LHCN-M2 (cell line): ENCODE measurements at regions not wholly inside any gene's neighbourhood (a gene's known extent, or its start where the extent isn't known, plus 50 kb on each side); places are given as distances from the start of the nearest gene placed in this dataset.
"Not testable (repeated sequence)": the region's sequence is repeated elsewhere in the genome, so short reads cannot be mapped to it uniquely, and the experiment has no call there.

Source experiments
- DNase-seq: peaks from one replicate; pipeline ENCODE4 v3.0.0-alpha.2; 2012; ENCODE audit warnings: low read depth

DNA sequence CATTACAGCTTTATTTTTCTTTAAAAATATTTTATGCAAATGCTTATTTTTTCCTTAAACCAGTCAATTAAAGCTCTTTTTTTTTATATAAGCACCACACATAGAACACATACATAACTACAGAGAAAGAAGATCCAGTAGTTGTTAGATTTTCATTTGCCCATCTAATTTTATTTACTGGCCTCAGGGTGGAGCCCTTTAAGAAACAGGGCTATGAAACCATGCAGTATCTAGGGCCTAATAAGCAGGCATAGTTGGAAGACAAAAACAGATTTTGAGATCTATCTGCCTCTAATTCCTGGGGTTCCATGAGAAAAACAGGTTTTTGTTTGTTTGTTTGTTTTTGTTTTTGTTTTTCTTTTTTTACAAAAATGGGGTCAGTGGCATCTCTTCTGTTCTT, 120.6 kb downstream of the BCHE start:
- DNase-seq, result no peak

DNA sequence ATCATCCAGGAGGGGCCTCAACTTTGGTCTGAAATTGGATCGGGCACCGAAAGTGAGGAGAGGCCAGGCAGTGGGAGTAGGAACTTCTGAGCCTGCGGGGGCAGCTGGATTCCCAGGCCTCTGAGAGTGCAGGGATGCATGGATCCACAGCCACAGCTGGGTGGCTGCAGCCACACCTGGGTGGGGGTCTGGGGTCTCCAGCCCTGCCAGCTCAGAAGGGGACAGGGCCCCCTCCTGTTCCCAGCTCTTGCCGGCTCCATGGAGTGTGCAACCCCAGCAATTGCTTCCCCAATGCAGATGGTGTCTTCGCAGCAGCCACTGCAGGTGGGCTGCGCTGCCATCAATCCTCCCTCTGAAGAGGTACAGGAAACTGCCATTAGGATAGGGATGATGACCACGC, 123.7 kb downstream of the BCHE start:
- no peak for DNase-seq

DNA sequence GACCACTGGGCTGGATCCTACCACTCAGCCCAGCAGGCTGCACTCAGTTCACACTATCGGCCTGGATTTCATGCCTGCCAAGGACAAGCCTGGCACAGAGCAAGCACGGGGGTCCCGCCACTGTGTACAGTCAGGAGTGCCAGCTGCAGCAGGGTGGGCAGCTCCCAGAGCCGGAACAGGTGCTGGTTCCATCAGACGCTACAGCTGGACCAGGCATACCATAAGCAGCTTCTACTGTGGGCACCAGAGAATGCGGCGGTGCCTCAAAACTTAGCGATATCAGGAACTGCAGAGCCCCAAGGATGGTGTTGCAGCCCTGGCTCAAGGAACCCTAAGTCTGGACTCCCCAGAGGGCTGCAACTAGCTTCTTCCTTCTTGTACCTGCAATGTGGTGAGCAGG, 124.8 kb downstream of the BCHE start:
- no peak for DNase-seq

DNA sequence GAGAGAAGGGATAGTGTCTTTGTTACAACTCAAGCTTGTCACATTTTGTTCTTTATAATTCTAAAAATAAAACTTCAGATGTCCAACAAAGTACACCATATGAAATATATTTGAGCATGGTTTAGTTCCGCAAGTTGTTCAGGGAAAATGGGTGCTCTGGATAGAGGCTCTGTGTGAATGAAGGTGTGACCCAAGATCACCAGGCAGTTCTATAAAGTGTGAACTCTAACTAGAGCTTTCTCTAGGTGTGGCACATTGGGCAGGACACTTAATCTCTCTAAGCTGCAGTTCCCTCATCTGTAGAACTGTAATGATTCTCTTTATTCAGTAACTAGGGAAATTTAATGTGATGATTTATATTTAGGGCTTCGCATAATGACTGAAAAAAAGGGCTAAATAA, 139.3 kb downstream of the BCHE start:
- DNase-seq, result no peak

DNA sequence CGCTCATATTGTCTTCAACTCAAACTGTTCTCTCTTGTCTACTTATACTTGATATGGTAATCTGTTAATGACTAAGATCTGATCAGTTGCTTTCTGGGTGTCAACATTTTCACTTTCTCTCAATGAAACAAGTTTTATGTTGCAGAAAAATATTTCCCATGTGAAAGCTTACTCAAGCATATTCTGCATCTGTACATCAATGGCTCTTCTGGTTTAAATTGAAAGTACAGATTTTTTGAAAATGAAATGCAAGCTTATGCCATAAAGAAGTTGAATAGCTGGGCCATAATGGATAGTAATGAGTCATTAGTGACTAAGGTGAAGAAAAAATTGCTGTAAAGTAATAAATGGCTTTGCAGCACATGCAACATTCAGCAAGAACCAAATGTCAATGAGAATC, 140.7 kb downstream of the BCHE start:
- no peak for DNase-seq

DNA sequence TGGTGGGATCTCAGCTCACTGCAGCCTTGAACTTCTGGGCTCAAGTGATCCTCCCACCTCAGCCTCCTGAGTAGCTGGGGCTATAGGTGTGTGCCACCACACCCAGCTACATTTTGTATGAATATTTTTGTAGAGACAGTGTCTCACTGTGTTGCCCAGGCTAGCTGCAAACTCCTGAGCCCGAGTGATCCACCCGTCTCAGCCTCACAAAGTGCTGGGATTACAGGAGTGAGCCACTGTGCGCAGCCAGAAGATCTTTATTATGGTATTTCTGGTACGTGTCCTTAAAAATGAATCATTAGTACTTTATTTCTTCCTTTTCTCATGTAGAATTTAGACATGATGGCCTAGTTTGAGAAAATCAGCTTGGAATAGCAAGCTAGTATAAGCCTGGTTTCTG, 153.3 kb downstream of the BCHE start:
- no peak for DNase-seq

DNA sequence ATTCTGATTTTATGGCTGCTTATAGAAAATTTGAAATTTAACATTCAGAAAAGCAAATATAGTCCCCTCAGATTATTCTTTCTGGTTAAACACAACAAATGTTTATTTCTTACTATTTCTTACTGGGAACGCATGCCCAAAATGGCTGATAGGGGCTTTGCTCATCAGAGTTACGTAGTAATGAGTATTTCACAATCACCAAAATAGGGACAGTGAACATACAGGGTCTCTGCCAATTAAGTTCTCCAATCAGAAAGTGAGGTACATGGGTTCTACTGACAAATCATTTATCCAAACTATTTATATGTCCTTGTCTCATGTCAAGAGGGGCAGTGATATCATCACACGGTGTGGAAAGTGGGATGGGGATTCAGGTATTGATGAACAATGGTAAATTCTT, 154.5 kb downstream of the BCHE start:
- DNase-seq, result no peak

DNA sequence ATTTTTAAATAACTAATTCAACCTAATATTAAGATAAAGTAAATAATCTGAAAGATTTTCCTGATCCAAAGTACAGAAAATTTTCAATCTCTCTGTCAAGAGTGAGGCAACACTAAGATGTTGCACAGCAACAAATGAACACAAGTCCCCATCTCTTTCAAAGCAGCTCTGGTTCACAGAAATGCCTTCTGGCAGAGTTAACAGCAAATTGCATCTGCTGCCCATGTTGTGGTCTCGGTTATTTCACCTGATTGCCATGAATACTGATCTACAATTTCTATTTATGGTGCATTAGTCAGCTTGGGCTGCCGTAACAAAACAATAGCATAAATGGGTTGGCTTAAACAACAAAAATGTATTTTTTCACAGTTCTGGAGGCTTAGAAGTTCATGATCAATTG, 167.3 kb downstream of the BCHE start:
- DNase-seq, result peak; percentile 40

DNA sequence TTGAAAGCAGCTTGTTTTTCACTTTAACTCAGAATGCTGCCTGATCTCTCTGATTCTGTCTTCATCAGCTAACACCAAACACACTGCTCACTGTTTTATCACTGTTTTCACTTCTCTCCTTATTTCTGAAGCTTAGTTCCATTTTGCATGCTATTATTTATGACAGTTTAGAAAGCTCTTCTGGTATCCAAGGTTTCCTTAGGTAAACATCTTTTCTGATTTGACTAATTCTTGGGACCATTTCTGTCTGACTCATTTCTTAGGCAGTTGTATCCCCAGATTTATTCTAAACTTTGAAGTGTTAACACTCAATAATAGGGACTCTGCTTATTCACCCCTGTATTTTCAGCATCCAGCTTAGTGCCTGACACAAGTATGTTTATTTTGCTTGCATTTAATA, 167.7 kb downstream of the BCHE start:
- DNase-seq, result peak; percentile 28

DNA sequence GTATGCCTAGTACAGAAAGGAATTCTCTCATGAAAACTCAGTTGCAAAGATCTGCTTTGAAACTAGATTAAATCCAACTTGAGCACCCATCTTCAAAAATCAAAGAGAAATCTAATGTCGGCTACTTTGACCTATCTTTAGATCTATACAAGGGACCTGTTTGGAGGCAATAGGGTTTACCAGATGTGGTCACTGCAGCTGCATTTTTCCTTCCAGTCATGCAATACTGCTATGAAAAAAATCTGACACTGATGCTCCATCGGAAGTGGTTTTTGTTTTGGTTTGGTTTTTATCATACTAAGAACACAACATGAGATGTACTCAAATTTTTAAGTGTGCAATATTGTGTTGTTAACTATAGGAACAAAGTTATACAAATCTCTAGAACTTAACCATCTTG, 169.5 kb downstream of the BCHE start:
- DNase-seq, result no peak

DNA sequence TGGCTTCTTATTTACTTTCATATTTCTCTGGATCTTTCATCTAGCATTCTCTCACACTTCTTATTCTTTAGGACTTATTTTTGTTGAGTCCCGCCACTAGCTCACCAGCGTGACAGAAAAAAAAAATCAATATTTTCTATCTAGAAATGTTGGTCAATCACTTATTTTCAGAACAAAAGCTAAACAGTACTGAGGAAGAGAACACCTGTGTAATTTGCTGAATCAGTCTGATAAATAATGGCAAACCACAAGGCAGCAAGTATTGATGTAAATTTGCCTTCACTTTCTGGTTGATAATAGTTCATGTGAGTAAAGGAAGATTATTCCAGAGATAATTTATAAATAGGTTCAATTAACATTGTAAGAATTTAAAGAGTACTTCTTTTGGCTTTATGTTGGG, 179.2 kb downstream of the BCHE start:
- DNase-seq, result no peak

DNA sequence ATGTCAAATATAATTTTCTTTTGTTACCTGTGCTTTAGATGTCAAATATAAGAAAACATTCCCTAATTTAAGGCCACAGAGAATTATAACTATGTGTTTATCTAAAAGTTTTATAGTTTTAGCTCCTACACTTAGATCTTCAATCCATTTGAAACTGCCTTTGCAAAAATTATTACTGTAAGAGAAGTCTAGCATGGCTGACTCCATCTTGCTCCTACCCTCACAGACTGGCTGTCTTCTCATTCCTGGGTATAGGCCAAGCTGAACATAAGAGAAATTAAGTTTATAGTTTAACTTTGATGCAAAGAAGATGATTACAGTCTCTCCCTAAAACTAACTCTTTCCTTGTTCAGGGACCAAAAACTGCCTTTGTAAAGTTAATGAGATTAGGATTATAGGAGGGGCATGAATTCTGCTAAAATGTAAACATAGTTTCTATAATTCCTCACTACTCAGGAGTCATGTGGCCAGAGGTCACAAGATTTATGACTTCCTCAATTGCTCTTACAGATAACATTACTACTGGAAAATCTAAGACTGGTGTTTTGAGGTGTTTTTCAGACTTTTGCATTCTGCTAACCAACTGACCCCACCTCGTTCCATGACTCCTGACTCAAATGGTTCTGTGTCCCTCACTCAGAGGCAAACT, 184.0 kb downstream of the BCHE start:
- DNase-seq, result no peak

DNA sequence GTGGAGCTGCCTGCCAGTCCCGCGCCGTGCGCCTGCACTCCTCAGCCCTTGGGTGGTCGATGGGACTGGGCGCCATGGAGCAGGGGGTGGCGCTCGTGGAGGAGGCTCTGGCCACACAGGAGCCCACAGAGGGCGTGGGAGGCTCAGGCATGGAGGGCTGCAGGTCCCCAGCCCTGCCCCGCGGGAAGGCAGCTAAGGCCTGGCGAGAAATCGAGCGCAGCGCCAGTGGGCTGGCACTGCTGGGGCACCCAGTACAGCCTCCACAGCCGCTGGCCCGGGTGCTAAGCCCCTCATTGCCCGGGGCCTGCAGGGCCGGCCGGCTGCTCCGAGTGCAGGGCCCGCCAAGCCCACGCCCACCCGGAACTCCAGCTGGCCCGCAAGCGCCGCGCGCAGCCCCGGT, 187.9 kb downstream of the BCHE start:
- DNase-seq, result not testable (repeated sequence)

DNA sequence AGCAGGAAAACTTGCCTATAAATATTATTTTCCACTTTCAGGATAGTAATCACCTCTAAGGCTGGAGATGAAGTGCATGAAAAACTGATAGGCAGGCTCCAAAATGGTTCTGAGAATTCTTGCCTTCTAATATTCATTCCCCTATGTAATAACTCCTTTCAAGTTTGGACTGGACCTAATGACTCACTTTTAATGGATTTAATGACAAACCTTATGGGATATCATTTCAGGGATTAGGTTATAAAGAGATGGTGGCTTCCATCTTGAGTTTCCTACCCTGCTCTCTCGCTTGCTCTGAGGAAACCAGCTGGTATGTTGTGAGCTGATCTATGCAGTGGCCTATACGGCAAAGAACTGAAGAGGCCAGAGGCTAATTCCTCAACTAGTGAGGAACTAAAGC, 192.0 kb downstream of the BCHE start:
- no peak for DNase-seq

DNA sequence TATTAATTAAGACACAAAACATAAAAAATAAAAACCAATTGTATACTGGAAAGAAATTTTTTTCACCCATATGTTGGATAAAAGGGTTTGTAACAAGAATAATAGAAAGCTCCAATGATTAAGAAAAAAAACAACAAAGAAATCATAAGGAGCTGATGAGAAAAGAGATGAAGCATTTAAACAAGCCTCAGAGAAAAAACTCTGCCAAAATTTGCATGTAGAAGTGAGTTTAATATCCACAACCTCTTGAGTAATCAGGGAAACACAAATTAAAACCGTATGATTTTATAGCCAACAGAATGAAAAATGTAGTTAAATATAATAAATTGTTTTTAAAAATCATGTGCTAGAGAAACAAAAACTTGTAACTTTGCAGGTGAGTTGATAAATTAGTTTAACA, 192.9 kb downstream of the BCHE start:
- no peak for DNase-seq

DNA sequence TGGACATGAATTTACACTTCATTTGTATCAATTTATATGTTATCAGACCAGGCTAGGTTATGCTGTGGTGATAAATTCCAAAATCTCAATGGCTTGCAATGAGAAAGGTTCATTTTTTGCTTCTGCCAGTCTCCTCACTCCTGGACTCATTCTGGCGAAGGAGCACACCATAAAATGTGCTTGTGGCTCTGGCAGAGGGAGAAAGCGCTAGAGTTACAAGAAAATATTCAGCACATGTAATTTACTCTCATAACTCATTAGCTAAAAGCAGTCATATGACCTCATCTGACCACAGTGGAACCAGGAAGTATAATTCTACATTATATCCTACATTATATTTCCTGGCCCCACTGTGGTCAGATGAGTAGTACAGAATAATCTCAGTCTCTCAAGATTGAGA, 193.8 kb downstream of the BCHE start:
- DNase-seq, result peak; percentile 74

DNA sequence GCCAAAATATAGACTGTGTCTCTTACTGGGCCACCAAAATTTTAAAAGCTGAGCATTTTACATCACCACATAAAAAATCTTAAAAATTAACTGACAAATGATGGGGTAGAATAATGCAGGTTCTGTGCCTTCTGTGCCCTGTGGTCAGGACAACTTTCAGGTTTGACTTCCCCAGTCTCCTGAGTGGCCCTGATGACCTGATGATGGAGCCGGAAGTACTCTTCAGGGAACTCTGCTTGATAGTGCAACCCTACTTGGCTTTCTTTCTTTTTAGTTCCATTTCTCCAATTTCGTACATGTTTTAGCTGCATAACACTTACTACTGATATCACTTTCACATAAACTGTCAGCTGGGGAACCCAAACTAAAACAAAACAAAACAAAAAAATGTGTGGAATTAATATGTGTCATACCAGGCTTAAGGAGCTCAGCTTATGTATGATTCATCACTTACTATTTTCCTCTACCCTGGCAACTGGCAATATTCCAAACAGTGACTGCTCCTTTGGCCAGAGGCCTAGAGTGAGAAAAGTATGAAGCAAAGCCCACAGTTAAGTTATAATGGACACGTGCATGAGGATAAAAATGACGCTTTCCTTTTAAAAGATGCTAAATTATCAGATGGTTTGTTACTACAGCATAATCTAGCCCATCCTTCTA, 194.3 kb downstream of the BCHE start:
- DNase-seq, result peak; percentile 99

DNA sequence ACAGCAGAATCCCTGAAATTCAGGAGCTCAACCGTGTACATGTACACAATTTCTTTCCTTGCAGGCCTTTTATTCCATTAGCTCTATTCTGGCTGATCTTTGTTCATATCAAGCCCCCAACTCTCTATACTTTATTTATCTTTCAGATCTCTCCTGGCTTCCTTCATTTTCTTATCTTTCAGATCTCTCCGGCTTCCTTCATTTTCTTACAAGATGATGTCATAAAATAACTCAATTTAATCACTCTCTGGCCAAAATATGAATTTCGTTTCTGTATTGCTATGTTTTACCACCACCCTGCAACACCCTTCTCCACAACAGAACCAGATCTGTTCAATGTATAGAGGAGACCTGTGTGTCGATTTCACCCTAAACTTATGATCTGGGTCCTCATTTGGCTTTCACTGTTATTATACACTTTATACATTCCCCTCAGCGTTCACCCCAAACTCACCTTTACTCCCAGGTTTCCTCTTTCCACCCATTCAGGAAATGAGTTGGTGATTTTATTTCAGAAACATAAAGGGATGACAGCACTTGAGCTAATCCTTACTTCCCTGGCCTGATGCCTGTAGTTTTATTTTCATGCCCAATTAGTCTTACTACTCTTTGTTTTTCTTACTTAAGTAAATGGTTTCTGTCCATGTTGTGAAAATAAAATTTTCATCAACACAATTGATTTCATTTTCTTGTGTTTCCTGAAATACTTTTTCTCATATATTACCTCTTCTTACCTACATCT, 195.5 kb downstream of the BCHE start:
- no peak for DNase-seq

DNA sequence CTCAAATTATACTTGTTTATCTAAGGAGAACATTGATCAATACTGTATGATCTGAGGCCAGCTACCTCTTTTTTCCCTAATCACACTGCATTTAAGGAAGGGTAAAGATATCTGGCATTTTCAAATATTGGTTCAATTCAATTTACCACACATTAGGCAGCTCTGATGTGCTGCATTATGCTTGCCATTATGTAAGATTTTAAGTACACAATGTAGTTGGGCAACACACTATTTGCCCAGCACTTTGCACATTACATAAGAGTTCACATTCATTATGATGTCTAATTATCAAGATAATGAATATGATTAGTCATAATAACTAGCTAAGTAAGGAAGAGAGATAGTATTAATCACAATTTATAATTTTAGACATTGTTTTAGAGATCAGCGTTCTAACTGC, 196.3 kb downstream of the BCHE start:
- DNase-seq, result no peak

DNA sequence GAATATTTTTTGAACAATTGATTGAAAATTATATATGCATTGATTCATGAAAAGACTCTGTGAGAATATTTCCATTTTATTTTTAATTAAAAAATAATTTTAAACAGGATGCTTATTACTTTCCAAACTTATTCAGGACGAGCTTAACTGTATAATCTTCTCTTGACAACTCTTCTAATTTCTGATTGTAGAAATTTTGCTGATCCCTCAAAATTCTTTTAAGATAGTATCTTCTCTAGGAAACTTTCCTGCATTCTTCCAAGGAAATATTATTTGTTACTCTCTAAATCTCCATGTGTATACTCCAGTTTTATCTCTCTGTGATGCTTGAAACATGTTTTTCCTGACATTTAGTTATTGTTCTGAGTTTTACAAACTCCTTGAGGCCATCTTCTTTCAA, 197.2 kb downstream of the BCHE start:
- DNase-seq, result no peak

DNA sequence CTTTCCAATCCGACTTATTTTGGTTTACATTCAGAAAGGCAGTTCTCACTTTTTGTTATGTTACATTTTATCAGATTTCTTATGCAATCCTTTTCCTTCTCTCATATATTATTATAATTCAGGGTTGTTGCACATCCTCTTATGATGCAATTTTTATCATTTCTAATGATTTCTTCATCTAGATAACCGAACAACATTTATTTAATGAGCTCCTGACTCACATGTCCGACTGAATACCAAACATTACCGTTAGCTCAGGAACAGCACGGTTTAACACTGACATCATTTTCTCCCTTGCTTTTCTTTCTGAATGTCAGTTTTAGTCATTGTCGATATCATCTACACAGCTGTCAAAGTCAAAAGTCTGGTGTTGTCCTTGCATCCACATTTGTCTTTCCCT, 199.2 kb downstream of the BCHE start:
- peak; percentile 24 for DNase-seq

DNA sequence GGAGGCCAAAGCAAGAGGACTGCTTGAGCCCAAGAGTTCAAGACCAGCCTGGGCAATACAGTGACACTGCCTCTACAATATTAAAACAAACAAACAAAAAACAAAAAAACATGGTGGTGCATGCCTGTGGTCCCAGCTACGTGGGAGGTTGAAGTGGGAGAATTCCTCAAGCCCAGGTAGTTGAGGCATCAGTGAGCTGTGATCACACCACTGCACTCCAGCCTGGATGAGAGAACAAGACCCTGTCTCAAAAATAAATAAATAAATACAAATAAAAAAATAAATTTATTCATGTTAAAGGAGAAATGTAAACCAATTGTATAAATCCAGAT, 200.6 kb downstream of the BCHE start:
- no peak for DNase-seq
